ENCODE measurements at regions not wholly inside any gene's neighbourhood (a gene's known extent, or its start where the extent isn't known, plus 50 kb on each side); places are given as distances from the start of the nearest gene placed in this dataset.

- Histone ChIP-seq H4K20me1 (ENCODE audit: insufficient read depth) (no peaks in the 10 kb centered on the region), H3K4me1 (ENCODE audit: control insufficient read depth in 1 of 2, insufficient read depth in 2 of 2, low read length in 2 of 2) (no peaks in the 10 kb centered on the region), H2AFZ (ENCODE audit: low read depth, low read length, poor library complexity, severe bottlenecking) (no peak overlapping the region), H3K27me3 (ENCODE audit: insufficient read depth, low read length) (no peaks in the 10 kb centered on the region), H3K9me2 (ENCODE audit: insufficient read depth) (no peaks in the 10 kb centered on the region; the same call in 1 of the 2 replicates), H3K9me3 (ENCODE audit: control insufficient read depth in 1 of 2, insufficient read depth in 1 of 2, low read depth in 1 of 2, low read length in 2 of 2) (no peaks in the 10 kb centered on the region), H3K79me2 (ENCODE audit: insufficient read depth, low read length) (no peaks in the 10 kb centered on the region), H3K9ac (ENCODE audit: low read length) (no peak overlapping the region), H3K4me3 (replicated peaks in 1 of 2; ENCODE audit: low read depth in 1 of 2, low read length in 2 of 2) (no peak overlapping the region), H3K27ac (ENCODE audit: low read depth, low read length) (no peak overlapping the region), H3K4me2 (ENCODE audit: low read length) (no peak overlapping the region), H3K36me3 (ENCODE audit: control insufficient read depth in 1 of 2, insufficient read depth in 2 of 2, low read length in 2 of 2) (no peaks in the 10 kb centered on the region)
- RAD21 ChIA-PET (ENCODE audit: low non-redundant PET in 1 of 2, low total read pairs in 2 of 2, uncharacterized antibody in 2 of 2, unreplicated experiment in 2 of 2): no interaction called here
- POLR2A ChIA-PET: no interaction called here
- TF ChIP-seq CBX3 (IDR thresholded peaks at IDR 0.05; ENCODE audit: low read depth): no peak
- no peak for TF ChIP-seq FOSL1 (IDR thresholded peaks at IDR 0.05; ENCODE audit: low read depth)
- TF ChIP-seq POLR2AphosphoS5 (IDR thresholded peaks at IDR 0.05; ENCODE audit: low read depth, low read length): no peak
- TF ChIP-seq ZFX (IDR thresholded peaks at IDR 0.05): no peak
- no peak for TF ChIP-seq POLR2A (IDR thresholded peaks at IDR 0.05; ENCODE audit: borderline replicate concordance, extremely low read depth, insufficient read depth, insufficient read length)
- no peak for TF ChIP-seq EZH2 (IDR thresholded peaks at IDR 0.05)
- no peak for TF ChIP-seq YY1 (IDR thresholded peaks at IDR 0.05; ENCODE audit: extremely low read depth, insufficient replicate concordance, low read depth, low read length)
- no peak for TF ChIP-seq SP1 (IDR thresholded peaks at IDR 0.05; ENCODE audit: low read depth)
- no peak for TF ChIP-seq ZBTB33 (IDR thresholded peaks at IDR 0.05; ENCODE audit: extremely low read depth, insufficient replicate concordance, low read length)
- no peak for TF ChIP-seq ELF1 (IDR thresholded peaks at IDR 0.05; ENCODE audit: borderline replicate concordance, low read depth)
- no peak for TF ChIP-seq SIN3A (IDR thresholded peaks at IDR 0.05; ENCODE audit: low read depth)
- intact Hi-C loops (cut with micrococcal nuclease): no loop called here
- BruUV-seq (replicated peaks): no TSS peak
- DNase-seq (ENCODE audit: low read depth, low spot score) (no peak), ATAC-seq (no peak)
- CTCF ChIA-PET: no interaction called here
Observed at GRCh38 chr4:35217331-35217730, 1027.0 kb downstream of the ARAP2 start.

Data from HCT116 (cell line).